NCI-H1048 (cell line): ENCODE measurements at regions not wholly inside any gene's neighbourhood (a gene's known extent, or its start where the extent isn't known, plus 50 kb on each side); places are given as distances from the start of the nearest gene placed in this dataset.

ENCODE experiments used
- DNase-seq: peaks from one replicate; lab custom pipeline; 2025; lab: John Stamatoyannopoulos, UW

DNA sequence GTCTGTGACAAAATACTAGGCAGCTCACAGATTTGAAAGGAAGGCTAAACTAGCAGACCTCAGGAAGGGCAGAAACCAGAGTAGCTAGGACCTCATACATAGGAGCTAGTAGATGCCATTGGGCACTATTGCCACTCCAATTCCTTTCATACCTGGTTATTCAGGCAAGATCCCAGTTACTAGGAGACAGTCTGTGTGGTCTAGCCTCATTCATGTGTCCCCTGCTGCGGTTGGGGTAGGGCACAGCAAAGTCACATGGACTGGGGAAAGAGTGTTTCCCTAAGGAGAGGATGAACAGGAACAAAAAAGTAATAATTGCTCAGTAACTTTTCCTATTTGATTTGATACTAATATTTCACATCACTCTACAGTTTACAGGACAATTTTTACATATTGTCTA, 204.6 kb upstream of the HEY2 start:
- DNase-seq, result no peak

DNA sequence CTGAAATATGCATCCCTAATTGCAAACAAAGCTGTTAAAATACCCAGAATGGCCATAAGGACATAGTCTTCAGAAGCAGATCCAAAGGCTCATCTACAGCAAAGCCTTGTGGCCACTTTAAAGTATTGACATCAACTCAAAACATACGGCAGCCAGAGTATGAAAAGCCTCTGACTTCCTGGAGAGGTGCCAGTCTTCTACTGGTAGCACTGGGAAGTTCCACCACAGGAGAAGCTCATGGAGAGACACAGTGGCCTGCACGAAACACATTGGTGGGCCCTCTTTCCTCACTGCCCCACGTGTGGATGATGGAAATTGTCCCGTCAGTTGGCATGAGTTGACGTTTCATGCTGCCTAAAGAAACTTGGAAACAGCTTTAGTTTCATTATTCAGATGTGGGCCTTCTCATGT, 202.6 kb upstream of the HEY2 start:
- no peak for DNase-seq

DNA sequence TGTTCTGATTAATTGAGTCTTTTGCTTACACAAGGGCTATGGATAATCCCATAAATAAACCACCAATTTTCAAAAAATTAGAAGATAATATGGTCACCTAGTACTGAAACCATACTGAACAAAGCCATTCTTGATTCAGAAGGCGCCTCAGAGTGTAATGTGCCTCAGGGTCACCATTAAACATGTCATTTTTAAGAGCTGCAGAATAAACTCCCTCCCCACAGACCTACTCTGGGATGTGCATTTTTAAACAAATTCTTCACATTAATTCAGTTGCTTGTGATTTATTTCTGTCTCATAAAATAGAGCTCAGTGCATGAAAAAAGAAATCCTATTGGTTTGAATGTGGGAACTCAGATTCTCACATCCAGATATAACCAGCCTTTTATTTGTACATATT, 202.1 kb upstream of the HEY2 start:
- peak; percentile 72 for DNase-seq

DNA sequence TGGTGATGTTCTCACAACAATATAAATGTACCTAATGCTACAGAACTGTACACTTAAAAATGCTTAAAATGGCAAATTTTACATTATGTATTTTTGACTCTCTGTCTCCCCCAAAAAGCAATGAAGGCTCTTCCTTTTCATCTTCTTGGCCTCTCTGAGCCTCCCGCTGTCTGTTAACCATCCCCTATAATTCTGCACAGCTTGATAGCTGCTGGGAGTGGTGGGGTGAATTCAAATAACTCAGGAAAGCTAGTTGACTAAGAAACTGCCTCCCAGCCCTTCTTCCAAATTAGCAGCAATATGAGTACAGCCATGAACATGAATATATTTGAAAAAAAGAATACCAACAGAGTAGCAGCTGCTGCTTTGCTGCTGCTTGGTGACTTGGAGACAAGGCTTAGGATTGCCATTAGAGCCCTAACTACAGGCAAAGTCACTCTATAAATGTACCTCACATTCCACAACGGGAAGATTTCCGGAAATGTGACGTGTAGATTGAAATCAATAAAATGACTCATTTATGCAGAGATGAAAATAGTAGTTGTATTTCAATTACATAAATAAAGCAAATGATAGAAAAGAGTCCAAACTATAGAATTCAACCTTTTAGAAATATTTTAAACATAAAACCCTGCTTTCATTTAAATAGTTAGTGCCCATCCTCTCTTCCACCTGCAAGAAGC, 200.1 kb upstream of the HEY2 start:
- no peak for DNase-seq

DNA sequence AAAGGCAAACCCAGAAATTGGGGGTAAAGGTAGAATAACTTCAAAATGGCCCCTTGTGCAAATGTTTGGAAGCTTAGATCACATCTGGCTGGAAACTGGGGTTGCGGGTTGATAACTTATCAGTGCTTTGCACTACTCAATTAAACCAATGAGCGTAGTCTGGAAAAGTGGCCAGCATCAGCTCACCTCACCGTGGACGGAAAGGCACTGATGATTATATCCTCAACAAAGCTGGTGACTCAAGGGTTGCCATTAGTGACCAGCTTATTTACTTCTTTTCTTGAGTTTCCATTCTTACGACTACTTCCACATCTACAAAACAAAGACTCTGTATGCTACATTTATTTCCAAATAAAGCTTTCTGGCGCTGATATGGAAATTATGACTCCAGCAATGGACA, 198.5 kb upstream of the HEY2 start:
- no peak for DNase-seq

DNA sequence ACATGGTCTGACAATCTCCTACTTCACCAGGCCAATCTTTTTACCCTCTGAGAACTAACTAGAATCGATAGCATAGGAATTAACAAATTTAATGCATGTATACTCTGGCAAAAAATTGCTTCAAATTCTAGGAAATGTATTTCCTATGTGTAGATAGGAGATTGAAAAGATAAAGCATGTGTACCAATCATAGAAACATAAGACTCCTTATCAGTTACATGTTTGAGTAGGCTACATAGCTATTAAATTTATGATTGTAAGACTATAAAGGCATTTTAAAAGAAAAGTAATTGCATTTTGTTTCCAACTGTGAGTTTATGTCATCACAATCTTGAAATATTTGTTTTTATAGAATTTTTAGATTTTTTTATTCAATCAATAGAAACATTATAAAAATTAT, 196.6 kb upstream of the HEY2 start:
- no peak for DNase-seq

DNA sequence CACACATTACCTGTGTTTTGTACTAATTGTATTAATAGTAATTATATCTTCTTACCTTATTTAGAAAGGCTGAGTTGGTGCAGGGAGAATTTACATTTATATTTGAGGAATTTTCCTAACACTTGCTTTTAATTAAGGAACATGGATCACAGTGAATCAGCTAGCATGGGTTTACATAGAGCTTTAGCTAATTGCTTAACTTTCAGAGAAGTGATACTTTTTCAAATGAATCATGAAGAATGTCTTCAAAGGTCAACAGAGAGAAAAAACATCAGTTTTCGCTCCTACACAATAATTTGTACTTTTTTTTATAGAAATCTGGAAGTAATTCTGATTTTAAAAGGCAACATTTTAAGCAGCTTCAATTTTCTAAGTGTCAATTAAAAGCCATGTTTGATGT, 195.0 kb upstream of the HEY2 start:
- DNase-seq, result no peak

DNA sequence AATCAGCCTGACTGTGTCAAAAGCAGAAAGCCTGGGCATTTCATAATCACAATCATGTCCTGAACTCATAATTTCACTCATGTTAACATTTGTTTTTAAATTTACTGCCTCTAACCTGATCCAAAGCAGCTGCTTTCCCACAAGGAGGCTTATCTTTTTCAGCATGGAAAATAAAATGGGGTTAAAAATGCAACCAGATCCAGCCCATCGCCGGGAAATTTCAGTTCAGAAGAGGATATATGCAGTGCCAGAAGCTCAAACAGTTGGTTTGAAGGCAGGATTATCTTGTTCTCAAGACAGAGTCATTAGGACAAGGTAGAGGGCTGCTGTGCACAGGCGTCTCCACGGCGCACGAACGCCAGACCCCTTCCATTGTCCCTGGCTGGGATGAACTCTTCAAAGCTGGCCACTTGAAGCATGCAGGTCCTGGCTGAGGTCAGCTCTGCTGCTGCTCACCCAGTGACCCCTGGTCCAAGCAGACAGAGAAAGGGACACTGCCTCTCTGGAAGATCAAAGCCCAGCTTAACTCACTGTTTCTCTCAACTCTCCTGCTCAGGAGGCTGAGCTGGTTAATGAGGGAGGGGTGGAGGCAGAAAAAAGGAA, 191.1 kb upstream of the HEY2 start:
- DNase-seq, result no peak

DNA sequence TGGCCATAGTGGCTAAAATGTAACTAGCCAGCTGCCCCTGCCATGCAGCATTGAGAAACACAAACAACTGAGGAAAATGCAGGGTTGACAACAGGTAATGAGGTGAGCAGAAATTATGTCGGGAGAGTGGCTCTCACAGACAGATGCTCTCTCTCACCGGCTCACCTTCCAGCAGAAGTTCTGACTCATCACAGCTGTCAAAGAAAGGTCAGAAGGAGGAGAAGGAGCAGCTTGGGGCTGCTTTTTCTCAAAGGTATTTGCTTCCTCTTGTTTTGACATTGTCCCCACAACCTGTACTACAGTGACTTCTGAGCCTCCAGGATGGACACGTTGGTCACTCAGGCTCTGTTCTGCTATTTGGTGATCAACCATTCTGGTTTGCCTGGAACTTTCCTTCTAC, 190.5 kb upstream of the HEY2 start:
- no peak for DNase-seq

DNA sequence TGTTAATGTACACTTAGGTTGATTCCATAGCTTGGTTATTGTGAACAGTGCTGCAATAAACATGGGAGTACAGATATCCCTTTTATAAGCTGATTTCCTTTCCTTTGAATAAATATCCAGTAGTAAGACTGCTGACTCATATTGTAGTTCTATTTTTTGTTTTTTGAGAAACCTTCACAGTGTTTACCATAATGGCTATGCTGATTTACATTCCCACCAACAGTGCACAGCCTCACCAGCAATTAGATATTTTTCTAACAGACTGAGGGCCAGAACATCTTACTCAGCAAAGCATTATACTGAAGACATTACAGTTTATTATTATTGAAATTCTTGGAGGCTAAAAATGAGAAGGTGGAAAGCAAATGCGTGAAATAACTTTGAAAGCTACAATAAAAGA, 187.3 kb upstream of the HEY2 start:
- no peak for DNase-seq

DNA sequence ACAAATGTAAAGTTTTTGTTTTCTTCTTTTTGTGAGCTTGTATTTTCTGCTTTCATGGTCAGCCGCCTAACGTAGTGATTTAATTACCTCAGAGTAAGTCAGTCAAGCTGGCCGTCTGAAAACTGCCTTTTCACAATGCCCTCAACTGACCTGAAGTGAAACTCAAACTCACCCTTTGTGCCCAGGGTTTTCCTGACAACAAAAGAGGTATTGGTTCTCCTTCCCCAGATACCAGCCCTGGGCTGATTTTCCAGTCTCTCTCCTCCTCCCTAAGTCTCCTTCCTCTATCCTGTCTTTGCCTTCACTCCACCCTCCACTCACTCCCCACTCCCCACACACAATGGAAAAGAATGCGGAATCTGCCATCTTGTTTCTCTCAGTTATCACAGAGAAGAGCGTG, 184.5 kb upstream of the HEY2 start:
- DNase-seq, result no peak

DNA sequence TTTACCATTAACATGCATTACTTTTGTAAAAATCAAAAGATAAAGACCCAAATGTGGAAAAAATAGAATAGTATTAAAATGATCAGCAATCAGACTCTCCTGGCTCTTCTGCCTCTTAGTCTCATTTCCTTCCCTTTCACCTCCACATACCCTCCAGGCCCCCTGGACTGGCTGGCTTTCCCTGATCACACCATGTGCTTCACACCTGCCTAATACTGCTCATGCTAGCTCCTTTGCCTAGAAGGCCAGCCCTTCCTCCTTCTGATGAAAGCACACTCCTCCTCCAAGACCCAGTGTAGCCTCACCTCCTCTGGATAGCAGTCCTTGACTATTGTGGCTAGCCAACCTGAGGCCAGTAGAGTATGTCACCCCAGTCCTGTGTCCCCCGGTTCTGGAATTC, 182.0 kb upstream of the HEY2 start:
- DNase-seq, result no peak

DNA sequence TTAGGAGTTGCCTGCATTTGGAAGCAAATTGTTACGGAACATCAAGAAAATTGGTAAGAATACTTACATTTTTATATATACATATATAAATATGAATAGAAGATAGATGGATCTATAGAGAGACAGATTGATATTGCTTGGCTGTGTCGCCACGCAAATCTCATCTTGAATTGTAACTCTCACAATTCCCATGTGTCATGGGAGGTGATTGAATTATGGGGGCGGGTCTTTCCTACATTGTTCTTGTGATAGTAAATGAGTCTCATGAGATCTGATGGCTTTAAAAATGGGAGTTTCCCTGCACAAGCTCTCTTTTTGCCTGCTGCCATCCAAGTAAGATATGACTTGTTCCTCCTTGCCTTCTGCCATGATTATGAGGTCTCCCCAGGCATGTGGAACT, 180.8 kb upstream of the HEY2 start:
- no peak for DNase-seq

DNA sequence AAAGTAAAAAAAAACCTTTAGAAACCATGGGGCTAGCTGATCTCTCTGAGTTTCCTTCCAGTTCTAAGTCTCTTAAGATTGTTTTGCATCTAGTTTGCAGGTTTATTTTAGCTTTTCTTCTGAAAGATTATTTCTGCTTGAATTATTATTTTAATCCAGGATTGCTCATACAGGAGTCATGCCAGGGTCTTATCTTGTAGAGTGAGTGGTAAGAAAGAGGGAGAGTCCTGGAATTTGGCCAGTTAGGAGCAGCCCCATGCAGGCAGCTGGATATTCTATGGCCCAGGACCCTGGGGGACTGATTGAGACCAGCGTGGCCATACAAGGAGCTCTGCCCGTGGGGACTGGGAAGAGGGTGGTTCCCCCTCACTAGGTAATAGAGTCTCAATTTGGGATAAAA, 178.9 kb upstream of the HEY2 start:
- no peak for DNase-seq

DNA sequence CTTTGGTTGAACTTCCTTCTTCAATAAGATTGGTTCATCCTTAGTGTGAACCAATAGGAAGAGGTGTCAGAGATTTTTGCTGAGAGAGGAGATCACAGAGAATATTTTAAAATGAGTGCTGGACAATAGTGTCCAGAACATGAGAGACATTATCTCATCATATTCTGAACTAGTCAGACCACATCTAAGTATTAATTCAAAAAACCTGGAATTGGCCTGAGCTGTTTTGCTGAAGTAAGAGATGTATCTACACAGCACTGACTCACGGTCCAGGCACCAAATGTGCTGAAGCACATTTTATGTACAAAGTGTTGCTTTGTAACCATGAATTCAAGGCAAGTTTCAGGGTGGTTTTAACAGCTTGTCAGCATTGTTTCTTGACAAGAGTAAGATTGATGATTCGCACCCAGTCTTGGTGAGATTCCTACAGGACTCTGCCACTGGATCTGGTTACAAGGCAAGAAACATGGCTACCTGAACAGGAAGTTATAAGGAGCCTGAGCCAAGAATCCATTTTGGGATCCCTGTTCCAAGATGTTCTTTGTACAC, 178.2 kb upstream of the HEY2 start:
- no peak for DNase-seq

DNA sequence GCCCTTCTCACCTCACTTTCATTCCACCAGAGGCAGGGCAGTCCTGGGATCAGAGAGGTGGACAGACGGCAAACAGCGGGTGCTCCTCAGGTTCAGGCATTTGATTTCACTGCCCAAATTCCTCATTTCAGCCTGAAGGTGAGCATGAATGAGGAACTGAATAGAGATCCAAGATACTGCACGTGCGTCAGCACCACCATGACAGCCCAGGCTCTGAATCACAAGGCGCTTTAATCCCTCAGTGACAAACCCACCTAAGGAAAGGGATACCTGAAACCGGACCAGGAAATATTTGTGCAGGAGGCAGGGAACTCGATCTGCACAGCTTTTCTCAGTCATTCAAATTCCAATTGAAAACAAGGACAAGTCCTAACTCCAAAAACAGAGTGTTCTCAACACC, 174.8 kb upstream of the HEY2 start:
- DNase-seq, result no peak

DNA sequence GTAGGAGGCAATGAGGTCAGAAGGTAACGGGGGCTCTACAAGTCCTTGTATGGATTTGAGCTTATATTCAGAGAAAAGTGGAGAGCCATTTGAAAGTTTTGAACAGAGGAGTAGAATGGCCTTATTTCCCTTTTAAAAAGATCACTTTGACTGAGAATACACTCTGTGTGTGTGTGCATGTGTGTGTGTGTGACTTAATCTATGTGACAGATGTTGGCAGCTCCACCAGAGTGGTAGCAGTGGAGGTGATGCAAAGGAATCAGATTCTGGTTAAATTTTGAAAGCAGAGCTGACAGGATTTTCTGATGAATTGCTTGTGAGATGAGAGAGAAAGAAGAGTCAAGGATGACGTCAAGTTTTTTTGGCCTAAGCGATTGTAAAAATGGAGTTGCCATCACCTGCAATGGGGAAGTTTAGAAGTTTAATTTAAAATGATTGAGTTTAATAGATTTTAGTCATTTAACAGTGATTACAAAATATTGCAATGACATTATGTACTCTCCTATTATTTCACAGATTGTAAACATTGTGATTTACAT, 172.2 kb upstream of the HEY2 start:
- DNase-seq, result no peak

DNA sequence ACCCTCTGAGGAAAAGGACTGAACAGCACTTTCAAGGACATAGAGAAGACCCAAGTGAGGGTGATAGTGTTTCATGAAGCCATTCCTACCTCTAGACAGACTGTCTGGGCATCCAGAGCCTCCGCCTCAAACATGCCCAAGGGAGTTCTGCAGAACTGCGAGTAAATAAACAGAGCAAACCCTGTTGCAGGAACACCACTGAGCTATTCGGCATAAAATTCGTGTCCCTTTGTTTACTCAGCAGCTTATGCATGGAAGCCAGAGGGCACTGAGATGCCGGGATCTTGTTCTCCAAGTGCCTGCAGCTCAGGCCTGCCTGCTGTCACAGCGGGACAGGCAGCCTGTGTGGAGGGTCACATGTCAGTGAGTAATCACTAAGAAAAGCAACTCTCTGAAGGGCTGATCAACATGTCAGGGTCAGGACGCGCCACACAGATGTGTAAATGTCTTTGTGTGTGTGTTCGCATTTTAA, 164.9 kb upstream of the HEY2 start:
- no peak for DNase-seq

DNA sequence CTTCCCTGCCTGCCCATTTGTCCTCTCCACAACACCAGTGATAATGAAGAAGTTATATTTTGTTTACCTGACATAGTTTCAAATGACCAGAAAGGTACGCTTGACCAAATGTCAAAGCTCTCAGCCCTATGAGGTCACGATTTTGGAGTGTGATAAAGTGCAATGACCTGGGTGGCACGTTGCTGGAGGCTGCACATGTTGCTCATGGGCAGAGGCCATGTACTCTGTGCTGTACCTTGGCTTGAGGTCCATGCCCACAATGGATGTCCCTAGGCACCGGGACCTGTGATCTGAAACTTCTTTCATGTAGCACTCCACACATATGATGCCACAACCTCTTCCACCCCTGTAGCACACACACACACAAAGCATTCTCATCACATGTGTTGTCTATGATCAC, 164.0 kb upstream of the HEY2 start:
- no peak for DNase-seq

DNA sequence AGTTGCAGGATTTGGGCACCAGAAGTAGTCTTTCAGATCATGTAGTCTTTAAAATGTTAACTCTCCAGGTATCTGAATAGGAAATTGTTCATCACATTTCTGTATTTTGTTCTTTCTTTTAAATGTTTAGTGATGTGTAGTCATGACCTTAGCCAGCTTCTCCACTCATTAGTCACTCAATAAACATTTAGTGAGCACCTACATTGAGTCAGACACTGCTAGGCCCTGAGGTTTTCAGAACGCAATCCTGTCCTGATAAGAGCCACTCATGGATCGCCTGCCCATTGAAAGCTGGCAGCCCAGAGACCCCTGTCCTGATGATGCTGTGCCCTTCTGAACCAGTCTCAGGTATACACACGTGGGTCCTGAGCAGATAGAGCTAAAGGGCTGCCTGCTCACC, 163.4 kb upstream of the HEY2 start:
- DNase-seq, result no peak

DNA sequence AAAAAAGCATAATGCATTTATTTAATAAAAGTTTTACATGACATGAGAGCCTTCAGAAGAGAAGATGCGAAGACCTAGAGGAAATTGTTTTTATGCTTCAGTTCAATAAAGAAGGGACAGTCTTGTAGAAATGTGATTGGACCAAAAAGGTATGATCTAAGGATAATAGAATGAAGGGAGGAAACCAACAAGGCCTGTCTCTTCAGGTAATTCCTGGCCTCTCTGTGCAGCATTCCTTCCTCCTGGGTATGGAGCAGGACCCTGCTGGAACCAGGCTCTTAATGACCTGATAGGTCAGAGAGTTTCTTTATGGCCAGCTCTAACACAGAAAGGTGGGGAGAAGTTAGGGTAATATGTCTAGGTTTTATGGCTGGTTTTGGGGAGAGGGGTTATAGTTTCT, 162.8 kb upstream of the HEY2 start:
- DNase-seq, result no peak

DNA sequence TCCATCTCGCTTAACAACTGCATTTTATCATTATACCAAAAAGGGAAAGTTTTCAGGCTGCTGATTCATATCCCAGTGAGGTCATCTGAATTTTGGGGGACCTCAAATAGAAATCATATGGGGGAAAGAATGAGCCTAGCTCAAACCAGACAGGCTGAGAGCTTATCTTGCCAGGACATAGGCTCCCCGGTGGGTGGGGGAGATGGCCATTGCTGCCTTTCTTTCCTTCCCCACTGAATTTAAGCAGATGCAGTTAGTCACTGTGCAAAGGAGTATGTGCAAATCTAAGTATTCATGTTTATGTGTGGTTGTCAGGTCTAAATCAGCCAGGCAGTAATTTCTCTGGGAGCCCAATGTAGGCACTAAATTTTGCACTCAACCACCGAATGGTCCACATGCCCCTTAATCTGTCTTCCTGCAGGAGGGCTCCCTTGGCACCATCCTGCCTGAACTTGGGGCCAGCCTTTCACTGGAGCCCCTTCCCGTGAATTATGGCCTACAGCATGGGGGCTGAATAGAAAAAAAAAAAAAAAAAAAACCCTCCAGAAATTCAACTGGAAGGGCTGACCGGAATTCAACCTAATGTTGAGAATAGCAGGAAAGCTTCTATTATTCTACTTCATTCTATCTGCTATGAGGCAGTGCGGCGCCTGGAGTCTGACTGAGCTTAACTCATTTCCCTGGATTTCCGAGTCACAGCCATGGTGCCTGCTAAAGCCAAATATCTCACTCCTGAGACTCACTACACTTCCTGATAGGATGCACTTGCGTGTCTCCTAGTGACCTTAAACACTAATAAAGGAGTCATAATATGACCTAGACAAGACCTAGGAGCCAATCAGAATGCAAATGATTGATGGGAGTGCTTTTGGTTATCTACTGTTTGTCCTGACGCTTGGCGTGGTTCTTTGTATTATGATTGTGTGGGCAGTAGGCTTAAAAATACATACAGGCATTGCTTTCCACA, 161.5 kb upstream of the HEY2 start:
- DNase-seq, result no peak
